ENCODE measurements at regions not wholly inside any gene's neighbourhood (a gene's known extent, or its start where the extent isn't known, plus 50 kb on each side); places are given as distances from the start of the nearest gene placed in this dataset.

GRCh38 chr6:164502833-164503232 lies 806.6 kb downstream of the C6orf118 start:
- Histone ChIP-seq H3K4me2 (ENCODE audit: low read length) (no peak overlapping the region), H4K20me1 (ENCODE audit: insufficient read depth) (no peaks in the 10 kb centered on the region), H3K27ac (ENCODE audit: low read depth, low read length) (no peak overlapping the region), H3K9me3 (ENCODE audit: control insufficient read depth in 1 of 2, insufficient read depth in 1 of 2, low read depth in 1 of 2, low read length in 2 of 2) (peaks cover 3 to 4% of the 10 kb centered on the region in 2 experiments; a peak in 3 of 4 replicates), H3K36me3 (ENCODE audit: control insufficient read depth in 1 of 2, insufficient read depth in 2 of 2, low read length in 2 of 2) (no peaks in the 10 kb centered on the region), H3K27me3 (ENCODE audit: insufficient read depth, low read length) (no peaks in the 10 kb centered on the region), H2AFZ (ENCODE audit: low read depth, low read length, poor library complexity, severe bottlenecking) (no peak overlapping the region), H3K4me3 (replicated peaks in 1 of 2; ENCODE audit: low read depth in 1 of 2, low read length in 2 of 2) (no peak overlapping the region), H3K4me1 (ENCODE audit: control insufficient read depth in 1 of 2, insufficient read depth in 2 of 2, low read length in 2 of 2) (no peaks in the 10 kb centered on the region), H3K9me2 (ENCODE audit: insufficient read depth) (no peaks in the 10 kb centered on the region), H3K79me2 (ENCODE audit: insufficient read depth, low read length) (no peaks in the 10 kb centered on the region), H3K9ac (ENCODE audit: low read length) (no peak overlapping the region)
- TF ChIP-seq RAD21 (IDR thresholded peaks at IDR 0.05; ENCODE audit: low read depth): no peak
- no peak for TF ChIP-seq EZH2phosphoT487 (IDR thresholded peaks at IDR 0.05; ENCODE audit: borderline replicate concordance)
- TF ChIP-seq ZNF274 (IDR thresholded peaks at IDR 0.05; ENCODE audit: low read depth, low read length): no peak
- no peak for TF ChIP-seq ELF1 (IDR thresholded peaks at IDR 0.05; ENCODE audit: borderline replicate concordance, low read depth)
- TF ChIP-seq FOSL1 (IDR thresholded peaks at IDR 0.05; ENCODE audit: low read depth): no peak
- TF ChIP-seq, protein P1, sequence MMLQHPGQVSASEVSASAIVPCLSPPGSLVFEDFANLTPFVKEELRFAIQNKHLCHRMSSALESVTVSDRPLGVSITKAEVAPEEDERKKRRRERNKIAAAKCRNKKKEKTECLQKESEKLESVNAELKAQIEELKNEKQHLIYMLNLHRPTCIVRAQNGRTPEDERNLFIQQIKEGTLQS (IDR thresholded peaks at IDR 0.05): no peak
- TF ChIP-seq POLR2A (IDR thresholded peaks at IDR 0.05; ENCODE audit: borderline replicate concordance, extremely low read depth, insufficient read depth, insufficient read length): no peak
- no peak for TF ChIP-seq SIN3A (IDR thresholded peaks at IDR 0.05; ENCODE audit: low read depth)
- no peak for TF ChIP-seq JUND (IDR thresholded peaks at IDR 0.05)
- no peak for TF ChIP-seq YY1 (IDR thresholded peaks at IDR 0.05; ENCODE audit: extremely low read depth, insufficient replicate concordance, low read depth, low read length)
- TF ChIP-seq, protein P2, sequence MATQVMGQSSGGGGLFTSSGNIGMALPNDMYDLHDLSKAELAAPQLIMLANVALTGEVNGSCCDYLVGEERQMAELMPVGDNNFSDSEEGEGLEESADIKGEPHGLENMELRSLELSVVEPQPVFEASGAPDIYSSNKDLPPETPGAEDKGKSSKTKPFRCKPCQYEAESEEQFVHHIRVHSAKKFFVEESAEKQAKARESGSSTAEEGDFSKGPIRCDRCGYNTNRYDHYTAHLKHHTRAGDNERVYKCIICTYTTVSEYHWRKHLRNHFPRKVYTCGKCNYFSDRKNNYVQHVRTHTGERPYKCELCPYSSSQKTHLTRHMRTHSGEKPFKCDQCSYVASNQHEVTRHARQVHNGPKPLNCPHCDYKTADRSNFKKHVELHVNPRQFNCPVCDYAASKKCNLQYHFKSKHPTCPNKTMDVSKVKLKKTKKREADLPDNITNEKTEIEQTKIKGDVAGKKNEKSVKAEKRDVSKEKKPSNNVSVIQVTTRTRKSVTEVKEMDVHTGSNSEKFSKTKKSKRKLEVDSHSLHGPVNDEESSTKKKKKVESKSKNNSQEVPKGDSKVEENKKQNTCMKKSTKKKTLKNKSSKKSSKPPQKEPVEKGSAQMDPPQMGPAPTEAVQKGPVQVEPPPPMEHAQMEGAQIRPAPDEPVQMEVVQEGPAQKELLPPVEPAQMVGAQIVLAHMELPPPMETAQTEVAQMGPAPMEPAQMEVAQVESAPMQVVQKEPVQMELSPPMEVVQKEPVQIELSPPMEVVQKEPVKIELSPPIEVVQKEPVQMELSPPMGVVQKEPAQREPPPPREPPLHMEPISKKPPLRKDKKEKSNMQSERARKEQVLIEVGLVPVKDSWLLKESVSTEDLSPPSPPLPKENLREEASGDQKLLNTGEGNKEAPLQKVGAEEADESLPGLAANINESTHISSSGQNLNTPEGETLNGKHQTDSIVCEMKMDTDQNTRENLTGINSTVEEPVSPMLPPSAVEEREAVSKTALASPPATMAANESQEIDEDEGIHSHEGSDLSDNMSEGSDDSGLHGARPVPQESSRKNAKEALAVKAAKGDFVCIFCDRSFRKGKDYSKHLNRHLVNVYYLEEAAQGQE (IDR thresholded peaks at IDR 0.05; ENCODE audit: low read depth): no peak
- TF ChIP-seq, protein P3, sequence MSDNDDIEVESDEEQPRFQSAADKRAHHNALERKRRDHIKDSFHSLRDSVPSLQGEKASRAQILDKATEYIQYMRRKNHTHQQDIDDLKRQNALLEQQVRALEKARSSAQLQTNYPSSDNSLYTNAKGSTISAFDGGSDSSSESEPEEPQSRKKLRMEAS (IDR thresholded peaks at IDR 0.05): no peak
- TF ChIP-seq POLR2AphosphoS5 (IDR thresholded peaks at IDR 0.05; ENCODE audit: low read depth, low read length): no peak
- TF ChIP-seq ZBTB33 (IDR thresholded peaks at IDR 0.05; ENCODE audit: extremely low read depth, insufficient replicate concordance, low read length): no peak
- POLR2A ChIA-PET: no interaction called here
- intact Hi-C loops (cut with micrococcal nuclease): no loop called here
- ATAC-seq (no peak), DNase-seq (ENCODE audit: low read depth, low spot score) (no peak)
- RAD21 ChIA-PET (ENCODE audit: low non-redundant PET in 1 of 2, low total read pairs in 2 of 2, uncharacterized antibody in 2 of 2, unreplicated experiment in 2 of 2): no interaction called here
- BruUV-seq (replicated peaks): no TSS peak
- CTCF ChIA-PET: no interaction called here
